Erythroblast (primary cell): ENCODE measurements at regions not wholly inside any gene's neighbourhood (a gene's known extent, or its start where the extent isn't known, plus 50 kb on each side); places are given as distances from the start of the nearest gene placed in this dataset.
"Not testable (repeated sequence)": the region's sequence is repeated elsewhere in the genome, so short reads cannot be mapped to it uniquely, and the experiment has no call there.

ENCODE experiments used
- GATA1 ChIP-seq: IDR thresholded peaks from 2 replicates; pipeline ENCODE4 v1.6.1; 2011; ENCODE audit warnings: low read depth, mild to moderate bottlenecking, control low read depth, low read length, moderate library complexity
- POLR2A ChIP-seq: IDR thresholded peaks from 2 replicates; pipeline ENCODE4 v1.6.1; 2011; ENCODE audit warnings: mild to moderate bottlenecking, low read length

DNA sequence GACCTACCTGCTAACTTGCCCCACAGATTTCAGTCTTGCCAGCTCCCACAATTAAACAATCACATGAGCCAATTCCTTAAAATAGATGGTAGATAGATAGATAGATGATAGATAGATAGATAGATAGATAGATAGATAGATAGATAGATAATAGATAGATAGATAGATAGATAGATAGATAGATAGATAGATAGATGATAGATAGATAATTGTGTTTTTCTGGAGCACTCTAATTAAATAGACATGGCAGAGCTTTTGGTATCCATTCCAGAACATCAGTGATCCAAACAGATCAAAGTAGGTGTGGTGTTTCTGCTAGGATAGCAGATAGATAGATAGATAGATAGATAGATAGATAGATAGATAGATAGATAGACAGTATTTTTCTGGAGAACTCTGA, 110.4 kb downstream of the PLPPR4 start:
- TF ChIP-seq POLR2A, GATA1: not testable (repeated sequence)
